Cardiac muscle cell (in vitro differentiated cells and primary cell): ENCODE measurements at regions not wholly inside any gene's neighbourhood (a gene's known extent, or its start where the extent isn't known, plus 50 kb on each side); places are given as distances from the start of the nearest gene placed in this dataset.

Experiments used
- DNase-seq, 2 donors: peaks; one replicate each; pipeline versions ENCODE4 v3.0.0 to v3.0.0-alpha.2; 2010 to 2017; ENCODE audit warnings: low read depth in 1 of 2, low spot score in 1 of 2
- H3K27ac ChIP-seq: fragments of 200-600 bp; sonication (generic); 2 replicates; pipeline ENCODE4 v1.5.1; 2016
- H3K27me3 ChIP-seq: fragments of 200-600 bp; sonication (generic); 2 replicates; pipeline ENCODE4 v1.6.0; 2016; ENCODE audit warnings: control low read depth
- H3K36me3 ChIP-seq: fragments of 200-600 bp; sonication (generic); 2 replicates; pipeline ENCODE4 v1.5.1; 2016; ENCODE audit warnings: control low read depth
- H3K4me1 ChIP-seq: fragments of 200-600 bp; sonication (generic); 2 replicates; pipeline ENCODE4 v1.8.1; 2017; ENCODE audit warnings: low read depth, mild to moderate bottlenecking, mixed run types
- H3K4me3 ChIP-seq: fragments of 200-600 bp; sonication (generic); 2 replicates; pipeline ENCODE4 v1.5.1; 2016; ENCODE audit warnings: mild to moderate bottlenecking
- H3K9me3 ChIP-seq: fragments of 200-600 bp; sonication (generic); 2 replicates; pipeline ENCODE4 v1.5.1; 2017; ENCODE audit warnings: low read depth, mild to moderate bottlenecking, control low read depth
- CTCF ChIP-seq: IDR thresholded peaks from 2 replicates; pipeline ENCODE4 v1.5.1; 2012; ENCODE audit warnings: low read depth, mild to moderate bottlenecking, low read length

- H3K27ac ChIP-seq: no peak overlapping the region
- no peaks in the 10 kb centered on the region for H3K9me3 ChIP-seq
- no peaks in the 10 kb centered on the region for H3K27me3 ChIP-seq
- DNase-seq: no peak
- H3K4me3 ChIP-seq: no peak overlapping the region
- no peak for TF ChIP-seq CTCF
- H3K4me1 ChIP-seq: no peaks in the 10 kb centered on the region
- H3K36me3 ChIP-seq: no peaks in the 10 kb centered on the region
These were observed 136.7 kb downstream of the CYLD start for GRCh38 chr16:50878536-50878935.

- no peak for DNase-seq
- no peak overlapping the region for H3K27ac ChIP-seq
- TF ChIP-seq CTCF: no peak
These were observed 134.4 kb downstream of the CYLD start for GRCh38 chr16:50876263-50876662.

GRCh38 chr16:50868577-50868976 is 126.7 kb downstream of the CYLD start:
- Histone ChIP-seq H3K36me3 (no peaks in the 10 kb centered on the region), H3K4me1 (no peaks in the 10 kb centered on the region), H3K27me3 (no peaks in the 10 kb centered on the region), H3K9me3 (no peaks in the 10 kb centered on the region), H3K4me3 (no peak overlapping the region), H3K27ac (no peak overlapping the region)
- TF ChIP-seq CTCF: no peak
- DNase-seq: no peak

More at GRCh38 chr16:50876263-50876662, 134.4 kb downstream of the CYLD start:
- Histone ChIP-seq H3K9me3 (no peaks in the 10 kb centered on the region), H3K4me3 (no peak overlapping the region), H3K4me1 (no peaks in the 10 kb centered on the region), H3K27me3 (no peaks in the 10 kb centered on the region), H3K36me3 (no peaks in the 10 kb centered on the region)

- no peak overlapping the region for H3K27ac ChIP-seq
- no peak for DNase-seq
- no peak for TF ChIP-seq CTCF
- H3K27me3 ChIP-seq: no peaks in the 10 kb centered on the region
- H3K36me3 ChIP-seq: no peaks in the 10 kb centered on the region
- H3K4me3 ChIP-seq: no peak overlapping the region
- H3K4me1 ChIP-seq: no peaks in the 10 kb centered on the region
- no peaks in the 10 kb centered on the region for H3K9me3 ChIP-seq
These were observed 124.9 kb downstream of the CYLD start for GRCh38 chr16:50866806-50867205.

- Histone ChIP-seq H3K27me3 (no peaks in the 10 kb centered on the region), H3K36me3 (no peaks in the 10 kb centered on the region), H3K27ac (no peak overlapping the region), H3K4me3 (no peak overlapping the region), H3K4me1 (no peaks in the 10 kb centered on the region), H3K9me3 (no peaks in the 10 kb centered on the region)
- no peak for DNase-seq
- no peak for TF ChIP-seq CTCF
These were observed 122.5 kb downstream of the CYLD start for GRCh38 chr16:50864386-50864785.

- DNase-seq: no peak
These were observed 121.8 kb downstream of the CYLD start for GRCh38 chr16:50863644-50864144.

More at GRCh38 chr16:50863644-50864144, 121.8 kb downstream of the CYLD start:
- Histone ChIP-seq H3K9me3 (no peaks in the 10 kb centered on the region), H3K4me1 (no peaks in the 10 kb centered on the region), H3K27ac (no peak overlapping the region), H3K27me3 (no peaks in the 10 kb centered on the region), H3K4me3 (no peak overlapping the region), H3K36me3 (no peaks in the 10 kb centered on the region)
- TF ChIP-seq CTCF: no peak
